ENCODE measurements at regions not wholly inside any gene's neighbourhood (a gene's known extent, or its start where the extent isn't known, plus 50 kb on each side); places are given as distances from the start of the nearest gene placed in this dataset.

- no peak for TF ChIP-seq CTCF (IDR thresholded peaks at IDR 0.05)
- no peak for TF ChIP-seq POLR2A (IDR thresholded peaks at IDR 0.05)
These were observed 314.3 kb upstream of the IRX1 start for GRCh38 chr5:3281366-3281765.

All from body of pancreas (tissue), 4 donors.